ENCODE measurements at regions not wholly inside any gene's neighbourhood (a gene's known extent, or its start where the extent isn't known, plus 50 kb on each side); places are given as distances from the start of the nearest gene placed in this dataset.

- TF ChIP-seq CTCF (conservative IDR thresholded peaks at IDR 0.05 in 1 of 2, IDR thresholded peaks at IDR 0.05 in 1 of 2; ENCODE audit: extremely low read depth in 1 of 2, insufficient read depth in 1 of 2, low read depth in 1 of 2, low read length in 2 of 2) (no peak), EZH2 (IDR thresholded peaks at IDR 0.05; ENCODE audit: borderline replicate concordance, low read length) (no peak)
Observed at GRCh38 chr9:19642256-19642655, 146.6 kb downstream of the SLC24A2 start.
